ENCODE measurements at regions not wholly inside any gene's neighbourhood (a gene's known extent, or its start where the extent isn't known, plus 50 kb on each side); places are given as distances from the start of the nearest gene placed in this dataset.

DNA sequence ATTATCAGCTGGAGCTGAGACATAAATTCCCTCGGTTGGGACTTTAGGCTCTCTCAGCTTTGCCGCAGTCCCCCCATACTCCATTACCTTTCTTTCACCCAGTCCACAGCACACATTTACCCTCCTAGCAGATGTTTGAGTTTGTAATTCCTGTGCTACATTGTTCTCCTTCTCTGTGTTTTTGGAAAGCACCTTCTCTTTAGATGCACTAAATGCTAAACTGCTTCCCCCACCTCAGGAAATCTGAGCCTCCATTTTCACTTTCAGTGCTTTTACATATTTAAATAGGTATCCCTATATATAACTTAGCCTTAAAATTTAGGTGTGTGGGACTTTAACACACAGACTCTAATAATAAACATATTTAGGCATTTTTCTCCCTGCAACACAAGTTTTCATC is 356.9 kb downstream of the NFIB start:
- no peak for TF ChIP-seq EZH2 (IDR thresholded peaks at IDR 0.05)
- TF ChIP-seq EZH2phosphoT487 (IDR thresholded peaks at IDR 0.05), result no peak
- TF ChIP-seq, protein P1, sequence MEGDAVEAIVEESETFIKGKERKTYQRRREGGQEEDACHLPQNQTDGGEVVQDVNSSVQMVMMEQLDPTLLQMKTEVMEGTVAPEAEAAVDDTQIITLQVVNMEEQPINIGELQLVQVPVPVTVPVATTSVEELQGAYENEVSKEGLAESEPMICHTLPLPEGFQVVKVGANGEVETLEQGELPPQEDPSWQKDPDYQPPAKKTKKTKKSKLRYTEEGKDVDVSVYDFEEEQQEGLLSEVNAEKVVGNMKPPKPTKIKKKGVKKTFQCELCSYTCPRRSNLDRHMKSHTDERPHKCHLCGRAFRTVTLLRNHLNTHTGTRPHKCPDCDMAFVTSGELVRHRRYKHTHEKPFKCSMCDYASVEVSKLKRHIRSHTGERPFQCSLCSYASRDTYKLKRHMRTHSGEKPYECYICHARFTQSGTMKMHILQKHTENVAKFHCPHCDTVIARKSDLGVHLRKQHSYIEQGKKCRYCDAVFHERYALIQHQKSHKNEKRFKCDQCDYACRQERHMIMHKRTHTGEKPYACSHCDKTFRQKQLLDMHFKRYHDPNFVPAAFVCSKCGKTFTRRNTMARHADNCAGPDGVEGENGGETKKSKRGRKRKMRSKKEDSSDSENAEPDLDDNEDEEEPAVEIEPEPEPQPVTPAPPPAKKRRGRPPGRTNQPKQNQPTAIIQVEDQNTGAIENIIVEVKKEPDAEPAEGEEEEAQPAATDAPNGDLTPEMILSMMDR (IDR thresholded peaks at IDR 0.05), result no peak
